ENCODE measurements at regions not wholly inside any gene's neighbourhood (a gene's known extent, or its start where the extent isn't known, plus 50 kb on each side); places are given as distances from the start of the nearest gene placed in this dataset.

- H3K4me3 ChIP-seq (ENCODE audit: low read depth, low read length), result no peak overlapping the region
- TF ChIP-seq CTCF (IDR thresholded peaks at IDR 0.05; ENCODE audit: insufficient read depth, low read length), result no peak
Measured at GRCh38 chr5:5957737-5958136, 420.6 kb downstream of the MED10 start.

GRCh38 chr5:5954275-5954598 lies 424.1 kb downstream of the MED10 start:
- DNase-seq (ENCODE audit: low read depth), result no peak
- TF ChIP-seq CTCF (IDR thresholded peaks at IDR 0.05; ENCODE audit: insufficient read depth, low read length), result no peak
- no peak overlapping the region for H3K4me3 ChIP-seq (ENCODE audit: low read depth, low read length)

More at GRCh38 chr5:5957737-5958136, 420.6 kb downstream of the MED10 start:
- DNase-seq (ENCODE audit: low read depth), result no peak

- no peak overlapping the region for H3K4me3 ChIP-seq (ENCODE audit: low read depth, low read length)
- DNase-seq (ENCODE audit: low read depth), result no peak
- no peak for TF ChIP-seq CTCF (IDR thresholded peaks at IDR 0.05; ENCODE audit: insufficient read depth, low read length)
Measured at GRCh38 chr5:5953584-5954274, 424.6 kb downstream of the MED10 start.

- TF ChIP-seq CTCF (IDR thresholded peaks at IDR 0.05; ENCODE audit: insufficient read depth, low read length), result no peak
- no peak overlapping the region for H3K4me3 ChIP-seq (ENCODE audit: low read depth, low read length)
- DNase-seq (ENCODE audit: low read depth), result no peak
Measured at GRCh38 chr5:5951953-5952352, 426.4 kb downstream of the MED10 start.

- DNase-seq (ENCODE audit: low read depth), result no peak
- H3K4me3 ChIP-seq (ENCODE audit: low read depth, low read length), result no peak overlapping the region
- no peak for TF ChIP-seq CTCF (IDR thresholded peaks at IDR 0.05; ENCODE audit: insufficient read depth, low read length)
Measured at GRCh38 chr5:5950658-5951057, 427.7 kb downstream of the MED10 start.

- no peak overlapping the region for H3K4me3 ChIP-seq (ENCODE audit: low read depth, low read length)
- TF ChIP-seq CTCF (IDR thresholded peaks at IDR 0.05; ENCODE audit: insufficient read depth, low read length), result no peak
- DNase-seq (ENCODE audit: low read depth), result no peak
Measured at GRCh38 chr5:5941486-5941885, 436.9 kb downstream of the MED10 start.
